PC-3 (cell line): ENCODE measurements at regions not wholly inside any gene's neighbourhood (a gene's known extent, or its start where the extent isn't known, plus 50 kb on each side); places are given as distances from the start of the nearest gene placed in this dataset.

Experiments used
- ATAC-seq: fragments of 200-7000 bp; cut with Tn5 transposase; 2 replicates; pipeline ENCODE4 v1.9.1; 2020; ENCODE audit warnings: mild to moderate bottlenecking, moderate library complexity
- BruUV-seq: library from RNA; stranded (reverse); fragments of 400-500 nt; replicated peaks from 2 replicates; lab custom pipeline; 2021; lab: Mats Ljungman, UMichigan
- CTCF ChIA-PET: fragments of 300-600 bp; sonication (Branson Sonifier 250); formaldehyde crosslinking; loops from one replicate; lab custom pipeline; 2022; ENCODE audit warnings: antibody characterized with exemption; lab: Charles Lee
- POLR2A ChIA-PET: fragments of 300-600 bp; sonication (Branson Sonifier 250); formaldehyde crosslinking; loops from one replicate; lab custom pipeline; 2022; ENCODE audit warnings: antibody characterized with exemption; ENCODE audit not compliant: unreplicated experiment; lab: Charles Lee
- DNase-seq: peaks from one replicate; pipeline ENCODE4 v3.0.0-alpha.2; 2015
- H2AFZ ChIP-seq: fragments of 300-600 bp; sonication (generic); 2 replicates; pipeline ENCODE4 v1.6.0; 2016; ENCODE audit warnings: antibody characterized with exemption, low read length
- H3F3A ChIP-seq: fragments of 300-600 bp; sonication (generic); one replicate; pipeline ENCODE4 v1.6.0; 2017; ENCODE audit warnings: antibody characterized with exemption, low read length, control low read depth, mild to moderate bottlenecking; ENCODE audit not compliant: unreplicated experiment
- H3K27ac ChIP-seq: fragments of 300-600 bp; sonication (generic); 2 replicates; pipeline ENCODE4 v1.5.1; 2016; ENCODE audit warnings: mild to moderate bottlenecking, low read length
- H3K27me3 ChIP-seq: fragments of 300-600 bp; sonication (generic); 2 replicates; pipeline ENCODE4 v1.6.1; 2016; ENCODE audit warnings: low read length, mixed read lengths
- H3K36me3 ChIP-seq: fragments of 300-600 bp; sonication (generic); 2 replicates; pipeline ENCODE4 v1.6.1; 2016; ENCODE audit warnings: low read depth, mixed run types, low read length, mixed read lengths
- H3K4me1 ChIP-seq: fragments of 300-600 bp; sonication (generic); 2 replicates; pipeline ENCODE4 v1.5.1; 2016; ENCODE audit warnings: low read length; ENCODE audit not compliant: insufficient read depth
- H3K4me2 ChIP-seq: fragments of 300-600 bp; sonication (generic); 2 replicates; pipeline ENCODE4 v1.6.0; 2016; ENCODE audit warnings: low read length
- H3K4me3 ChIP-seq: fragments of 300-600 bp; sonication (generic); 2 replicates; pipeline ENCODE4 v1.5.1; 2016; ENCODE audit warnings: mild to moderate bottlenecking, low read length, mixed read lengths
- H3K79me2 ChIP-seq: fragments of 300-600 bp; sonication (generic); 2 replicates; pipeline ENCODE4 v1.6.1; 2017; ENCODE audit warnings: low read length, mixed read lengths
- H3K9ac ChIP-seq: fragments of 300-600 bp; sonication (generic); 2 replicates; pipeline ENCODE4 v1.6.0; 2016; ENCODE audit warnings: mild to moderate bottlenecking, low read length
- H3K9me2 ChIP-seq: fragments of 300-600 bp; sonication (generic); replicated peaks from 2 replicates; pipeline ENCODE4 v1.6.1; 2016; ENCODE audit warnings: mixed run types, low read length, mixed read lengths
- H3K9me3 ChIP-seq: fragments of 300-600 bp; sonication (generic); 2 replicates; pipeline ENCODE4 v1.6.1; 2016; ENCODE audit warnings: low read length, mixed read lengths
- H4K20me1 ChIP-seq: fragments of 300-600 bp; sonication (generic); 2 replicates; pipeline ENCODE4 v1.6.1; 2016; ENCODE audit warnings: low read length, mixed read lengths
- EZH2 ChIP-seq: fragments of 300-600 bp; sonication (generic); IDR thresholded peaks from one replicate; pipeline ENCODE4 v1.6.1; 2017; ENCODE audit warnings: antibody characterized with exemption, mild to moderate bottlenecking, low read length; ENCODE audit not compliant: unreplicated experiment
- EZH2phosphoT487 ChIP-seq: fragments of 300-600 bp; sonication (generic); IDR thresholded peaks from 2 replicates; pipeline ENCODE4 v1.6.1; 2018; ENCODE audit warnings: mild to moderate bottlenecking, antibody characterized with exemption, low read length, borderline replicate concordance
- intact Hi-C: fragments of 100-400 bp; cut with micrococcal nuclease; formaldehyde crosslinking; loops from 2 replicates; pipeline ENCODE4 v1.9.0; 2023
- TF ChIP-seq, protein P1 (sequence below): fragments of 300-600 bp; sonication (generic); conservative IDR thresholded peaks from 2 replicates; pipeline ENCODE4 v1.5.1; 2017; ENCODE audit warnings: antibody characterized with exemption, low read depth, mild to moderate bottlenecking, low read length

DNA sequence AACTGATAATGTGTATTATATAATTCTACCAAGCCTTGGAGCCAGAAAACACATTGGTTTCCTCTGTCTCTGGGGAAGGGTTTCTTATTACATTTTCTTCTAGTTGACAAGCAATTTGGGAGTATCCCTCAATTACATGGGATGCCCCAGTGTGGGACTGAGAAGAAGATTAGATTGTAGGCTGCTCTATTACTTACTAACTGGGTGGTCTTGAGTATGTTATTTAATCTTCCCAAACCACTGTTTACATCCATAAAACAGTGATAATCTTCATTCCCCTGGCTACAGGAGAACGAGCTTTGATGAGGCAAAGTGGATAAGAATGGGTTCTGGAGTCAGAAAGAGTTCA is 105.8 kb downstream of the TSEN15 start:
- TF ChIP-seq EZH2phosphoT487 (no peak), EZH2 (no peak)
- TF ChIP-seq, protein P1, sequence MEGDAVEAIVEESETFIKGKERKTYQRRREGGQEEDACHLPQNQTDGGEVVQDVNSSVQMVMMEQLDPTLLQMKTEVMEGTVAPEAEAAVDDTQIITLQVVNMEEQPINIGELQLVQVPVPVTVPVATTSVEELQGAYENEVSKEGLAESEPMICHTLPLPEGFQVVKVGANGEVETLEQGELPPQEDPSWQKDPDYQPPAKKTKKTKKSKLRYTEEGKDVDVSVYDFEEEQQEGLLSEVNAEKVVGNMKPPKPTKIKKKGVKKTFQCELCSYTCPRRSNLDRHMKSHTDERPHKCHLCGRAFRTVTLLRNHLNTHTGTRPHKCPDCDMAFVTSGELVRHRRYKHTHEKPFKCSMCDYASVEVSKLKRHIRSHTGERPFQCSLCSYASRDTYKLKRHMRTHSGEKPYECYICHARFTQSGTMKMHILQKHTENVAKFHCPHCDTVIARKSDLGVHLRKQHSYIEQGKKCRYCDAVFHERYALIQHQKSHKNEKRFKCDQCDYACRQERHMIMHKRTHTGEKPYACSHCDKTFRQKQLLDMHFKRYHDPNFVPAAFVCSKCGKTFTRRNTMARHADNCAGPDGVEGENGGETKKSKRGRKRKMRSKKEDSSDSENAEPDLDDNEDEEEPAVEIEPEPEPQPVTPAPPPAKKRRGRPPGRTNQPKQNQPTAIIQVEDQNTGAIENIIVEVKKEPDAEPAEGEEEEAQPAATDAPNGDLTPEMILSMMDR = no peak
- DNase-seq = no peak
- Histone ChIP-seq H3K4me1 (no peaks in the 10 kb centered on the region), H3K36me3 (no peaks in the 10 kb centered on the region), H4K20me1 (no peaks in the 10 kb centered on the region), H3K9ac (no peak overlapping the region), H3K27ac (no peak overlapping the region), H3K4me3 (no peak overlapping the region), H3K9me3 (no peaks in the 10 kb centered on the region), H3K9me2 (no peaks in the 10 kb centered on the region), H3F3A (no peaks in the 10 kb centered on the region), H2AFZ (no peak overlapping the region), H3K79me2 (no peaks in the 10 kb centered on the region), H3K27me3 (no peaks in the 10 kb centered on the region), H3K4me2 (no peak overlapping the region)
- ATAC-seq = no peak
- CTCF ChIA-PET = no interaction called here
- BruUV-seq = no TSS peak
- POLR2A ChIA-PET = no interaction called here
- intact Hi-C loops = no loop called here

DNA sequence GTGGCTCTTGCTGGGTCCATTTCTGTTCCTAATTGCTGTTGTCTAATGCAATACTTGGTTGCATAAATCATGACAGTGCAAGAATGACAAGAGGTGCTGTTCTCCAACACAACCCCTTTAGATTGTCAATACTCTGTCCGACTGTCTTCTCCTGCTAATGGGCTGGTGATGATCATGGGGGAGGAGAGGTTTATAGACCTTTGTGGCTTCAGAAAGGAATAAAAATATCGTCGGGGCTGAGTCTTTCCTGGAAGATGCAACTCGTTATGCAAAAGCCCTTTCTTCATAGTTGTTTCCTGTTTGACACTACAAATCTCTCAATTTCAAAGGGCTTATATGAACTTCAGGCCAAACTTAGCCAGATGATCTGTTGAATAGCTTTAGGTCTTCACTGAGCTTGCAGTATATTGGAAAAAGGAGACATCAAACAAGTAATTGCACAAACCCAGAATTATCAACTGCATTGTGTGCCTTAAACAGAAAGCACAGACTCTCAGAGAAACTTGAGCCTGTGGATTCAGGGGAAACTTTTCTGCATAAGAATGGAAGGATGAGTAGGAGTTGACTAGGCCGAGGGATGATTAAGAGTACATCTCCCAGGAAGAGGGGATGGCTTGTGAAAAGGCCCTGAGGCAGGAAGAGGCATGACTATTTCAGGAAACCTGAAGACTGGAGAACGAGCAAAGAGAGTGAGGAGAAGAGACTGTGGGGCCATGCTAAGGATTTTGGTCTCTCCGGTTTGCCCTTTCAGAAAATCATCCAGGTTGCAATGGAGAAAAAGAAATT is 107.6 kb downstream of the TSEN15 start:
- H3K4me3 ChIP-seq = no peak overlapping the region
- H3K9me3 ChIP-seq = no peaks in the 10 kb centered on the region
- H3K9me2 ChIP-seq = no peaks in the 10 kb centered on the region
- no peaks in the 10 kb centered on the region for H3K36me3 ChIP-seq
- DNase-seq (peak; percentile 3), ATAC-seq (no peak)
- no peak for TF ChIP-seq EZH2phosphoT487
- TF ChIP-seq EZH2 = no peak
- TF ChIP-seq, protein P1 = no peak
- no peaks in the 10 kb centered on the region for H3K79me2 ChIP-seq
- H3F3A ChIP-seq = no peaks in the 10 kb centered on the region
- no peaks in the 10 kb centered on the region for H3K27me3 ChIP-seq
- no peak overlapping the region for H2AFZ ChIP-seq
- H3K9ac ChIP-seq = no peak overlapping the region
- POLR2A ChIA-PET = no interaction called here
- H3K4me2 ChIP-seq = no peak overlapping the region
- CTCF ChIA-PET = no interaction called here
- H3K27ac ChIP-seq = no peak overlapping the region
- BruUV-seq = no TSS peak
- H3K4me1 ChIP-seq = no peaks in the 10 kb centered on the region
- intact Hi-C loops = no loop called here
- H4K20me1 ChIP-seq = no peaks in the 10 kb centered on the region

DNA sequence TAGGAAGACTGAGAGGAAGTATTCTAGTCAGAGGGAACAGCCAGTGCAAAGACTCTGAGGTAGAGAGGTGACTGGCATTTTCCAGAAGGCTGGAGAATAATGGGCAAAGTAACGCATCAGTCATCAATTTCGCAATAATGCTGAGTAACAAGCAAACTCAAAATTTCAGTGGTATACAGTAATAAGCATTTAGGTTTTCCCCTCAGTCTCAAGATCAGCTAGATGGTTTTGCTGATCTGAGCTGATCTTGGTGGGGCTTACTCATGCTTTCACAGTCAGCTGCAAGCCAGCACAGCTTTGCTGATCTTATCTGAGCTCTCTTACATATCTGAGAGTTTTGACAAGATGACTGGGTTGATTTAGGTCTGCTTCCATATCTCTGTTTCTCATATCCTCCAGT is 108.7 kb downstream of the TSEN15 start:
- no peak overlapping the region for H3K9ac ChIP-seq
- BruUV-seq = no TSS peak
- no peaks in the 10 kb centered on the region for H3K27me3 ChIP-seq
- H3K9me3 ChIP-seq = no peaks in the 10 kb centered on the region
- ATAC-seq = no peak
- no peaks in the 10 kb centered on the region for H3K4me1 ChIP-seq
- no peaks in the 10 kb centered on the region for H4K20me1 ChIP-seq
- H3K79me2 ChIP-seq = no peaks in the 10 kb centered on the region
- H3K9me2 ChIP-seq = no peaks in the 10 kb centered on the region
- H3K27ac ChIP-seq = no peak overlapping the region
- ChIA-PET POLR2A (interaction anchor here (0.7 kb wide), 1 partner anchor 12 kb away, joined by 6 read pairs; no protein-coding TSS in a partner anchor), CTCF (no interaction called here)
- intact Hi-C loops = no loop called here
- no peak overlapping the region for H3K4me2 ChIP-seq
- H3K4me3 ChIP-seq = no peak overlapping the region
- TF ChIP-seq EZH2phosphoT487 = no peak
- TF ChIP-seq EZH2 = no peak
- TF ChIP-seq, protein P1 = no peak
- DNase-seq = peak; percentile 50
- no peak overlapping the region for H2AFZ ChIP-seq
- H3F3A ChIP-seq = no peaks in the 10 kb centered on the region
- no peaks in the 10 kb centered on the region for H3K36me3 ChIP-seq
